Prostate gland (tissue), 2 donors: ENCODE measurements at regions not wholly inside any gene's neighbourhood (a gene's known extent, or its start where the extent isn't known, plus 50 kb on each side); places are given as distances from the start of the nearest gene placed in this dataset.

ENCODE experiments used
- DNase-seq: peaks from one replicate; pipeline ENCODE4 v3.0.0-alpha.2; 2019; ENCODE audit warnings: low spot score
- H3K27ac ChIP-seq, 2 donors: fragments of 200-600 bp; sonication (generic); 2 replicates each; pipeline ENCODE4 v1.5.1; 2017 to 2019
- H3K27me3 ChIP-seq: fragments of 200-600 bp; sonication (generic); replicated peaks from 2 replicates; pipeline ENCODE4 v1.5.1; 2019; ENCODE audit not compliant: insufficient read depth
- H3K36me3 ChIP-seq, 2 donors: fragments of 200-600 bp; sonication (generic); 1 replicate in 1 of 2; 2 replicates in 1 of 2; pipeline versions ENCODE4 v1.5.1 to v1.8.1; 2017 to 2019
- H3K4me1 ChIP-seq: fragments of 200-600 bp; sonication (generic); replicated peaks from 2 replicates; pipeline ENCODE4 v1.5.1; 2019
- H3K4me3 ChIP-seq, 2 donors: fragments of 200-600 bp; sonication (generic); 2 replicates each; pipeline ENCODE4 v1.5.1; 2017 to 2019
- H3K9me3 ChIP-seq: fragments of 200-600 bp; sonication (generic); 2 replicates; pipeline ENCODE4 v1.5.1; 2017
- CTCF ChIP-seq, 4 experiments: fragments of 200-600 bp in 2 of 4; fragments of 450-650 bp in 2 of 4; sonication (generic) in 2 of 4; IDR thresholded peaks; 1 replicate in 3 of 4; 2 replicates in 1 of 4; pipeline ENCODE4 v1.5.1; 2016 to 2019; ENCODE audit warnings: antibody characterized with exemption in 4 of 4, mild to moderate bottlenecking in 2 of 4, moderate library complexity in 2 of 4
- POLR2A ChIP-seq: fragments of 450-650 bp; IDR thresholded peaks from one replicate; pipeline ENCODE4 v1.6.1; 2016; ENCODE audit warnings: antibody characterized with exemption, mild to moderate bottlenecking
- POLR2AphosphoS5 ChIP-seq: sonication (generic); formaldehyde crosslinking; IDR thresholded peaks from one replicate; pipeline ENCODE4 v1.6.1; 2017; ENCODE audit warnings: antibody characterized with exemption
- WGBS: methylation state at CpG from one replicate; pipeline ENCODE4 v1.1.5; 2018; 5-methylcytosine and 5-hydroxymethylcytosine counted together
- intact Hi-C: fragments of 100-400 bp; cut with DNase I; formaldehyde crosslinking; loops from one replicate; pipeline ENCODE4 v1.14.2; 2022

- Histone ChIP-seq H3K9me3 (no peaks in the 10 kb centered on the region), H3K27ac (no peak overlapping the region), H3K4me3 (no peak overlapping the region), H3K4me1 (no peaks in the 10 kb centered on the region), H3K27me3 (peaks cover 2% of the 10 kb centered on the region), H3K36me3 (no peaks in the 10 kb centered on the region)
- TF ChIP-seq POLR2AphosphoS5 (no peak), CTCF (IDR thresholded peaks at IDR 0.05) (no peak), POLR2A (no peak)
- DNase-seq = no peak
- intact Hi-C loops = no loop called here
- WGBS = 65% methylated on average over 5 of the region's 5 CpGs
Observed at GRCh38 chr22:48182031-48182430, 1419.6 kb downstream of the TBC1D22A start.

- WGBS = 85% methylated on average over 18 of the region's 18 CpGs
- Histone ChIP-seq H3K4me3 (no peak overlapping the region), H3K36me3 (no peaks in the 10 kb centered on the region), H3K9me3 (no peaks in the 10 kb centered on the region), H3K4me1 (no peaks in the 10 kb centered on the region), H3K27me3 (peaks cover 2% of the 10 kb centered on the region), H3K27ac (no peak overlapping the region)
- no peak for DNase-seq
- intact Hi-C loops = no loop called here
- TF ChIP-seq POLR2AphosphoS5 (no peak), CTCF (IDR thresholded peaks at IDR 0.05) (no peak), POLR2A (no peak)
Observed at GRCh38 chr22:48181263-48181955, 1419.0 kb downstream of the TBC1D22A start.

- DNase-seq = no peak
- H3K4me3 ChIP-seq = no peak overlapping the region
- H3K27ac ChIP-seq = no peak overlapping the region
- TF ChIP-seq CTCF (IDR thresholded peaks at IDR 0.05) (no peak), POLR2A (no peak), POLR2AphosphoS5 (no peak)
- WGBS = 89% methylated on average over 4 of the region's 4 CpGs
- peaks cover 2% of the 10 kb centered on the region for H3K27me3 ChIP-seq
- H3K9me3 ChIP-seq = no peaks in the 10 kb centered on the region
- intact Hi-C loops = no loop called here
- no peaks in the 10 kb centered on the region for H3K36me3 ChIP-seq
- H3K4me1 ChIP-seq = no peaks in the 10 kb centered on the region
Observed at GRCh38 chr22:48180631-48181030, 1418.2 kb downstream of the TBC1D22A start.

GRCh38 chr22:48179571-48180546 is 1417.4 kb downstream of the TBC1D22A start:
- H3K27ac ChIP-seq = no peak overlapping the region
- no peak overlapping the region for H3K4me3 ChIP-seq
- intact Hi-C loops = no loop called here
- no peak for DNase-seq
- no peaks in the 10 kb centered on the region for H3K9me3 ChIP-seq
- H3K4me1 ChIP-seq = no peaks in the 10 kb centered on the region
- TF ChIP-seq CTCF (IDR thresholded peaks at IDR 0.05) = no peak
- TF ChIP-seq POLR2AphosphoS5 = no peak
- WGBS = 75% methylated on average over 15 of the region's 15 CpGs
- peaks cover 2% of the 10 kb centered on the region for H3K27me3 ChIP-seq
- no peaks in the 10 kb centered on the region for H3K36me3 ChIP-seq
